B cell (primary cell): ENCODE measurements at regions not wholly inside any gene's neighbourhood (a gene's known extent, or its start where the extent isn't known, plus 50 kb on each side); places are given as distances from the start of the nearest gene placed in this dataset.

Experiments
- ATAC-seq: fragments of 200-7000 bp; cut with Tn5 transposase; one replicate; pipeline ENCODE4 v1.10.0; 2021; ENCODE audit warnings: low read depth, mild to moderate bottlenecking, moderate number of reproducible peaks, moderate library complexity
- CTCF ChIA-PET: fragments of 350-600 bp; sonication (Branson Sonifier 250); formaldehyde crosslinking; loops from one replicate; lab custom pipeline; 2021; ENCODE audit warnings: antibody characterized with exemption, inconsistent platforms; lab: Charles Lee
- POLR2A ChIA-PET: fragments of 350-600 bp; sonication (Branson Sonifier 250); formaldehyde crosslinking; loops from one replicate; lab custom pipeline; 2021; ENCODE audit warnings: antibody characterized with exemption; lab: Charles Lee
- DNase-seq: peaks from one replicate; pipeline ENCODE4 v3.0.0; 2013
- H2AFZ ChIP-seq: 2 replicates; pipeline ENCODE4 v1.6.1; 2012; ENCODE audit warnings: mild to moderate bottlenecking, low read depth, low read length; ENCODE audit not compliant: insufficient read depth, poor library complexity, severe bottlenecking
- H3K27ac ChIP-seq, 2 donors: 1 replicate in 1 of 2; 2 replicates in 1 of 2; pipeline ENCODE4 v1.5.1; 2012 to 2013; ENCODE audit warnings: low read length in 2 of 2, mild to moderate bottlenecking in 2 of 2, moderate library complexity in 1 of 2
- H3K27me3 ChIP-seq, 4 experiments: fragments of 200-600 bp in 1 of 4; sonication (generic) in 1 of 4; replicated peaks in 1 of 4; 1 replicate in 2 of 4; 2 replicates in 2 of 4; pipeline versions ENCODE4 v1.6.1 to v1.7.0; 2013 to 2016; ENCODE audit warnings: low read length in 3 of 4, mild to moderate bottlenecking in 2 of 4, mixed read lengths in 1 of 4, moderate library complexity in 1 of 4; ENCODE audit not compliant: insufficient read depth in 4 of 4, control insufficient read depth in 3 of 4; ENCODE audit errors: control extremely low read depth in 1 of 4
- H3K36me3 ChIP-seq, 2 experiments: replicated peaks in 1 of 2; 1 replicate in 1 of 2; 2 replicates in 1 of 2; pipeline versions ENCODE4 v1.6.1 to v1.7.1; 2013; ENCODE audit warnings: low read length in 1 of 2; ENCODE audit not compliant: insufficient read depth in 2 of 2, control insufficient read depth in 1 of 2; ENCODE audit errors: control extremely low read depth in 1 of 2, extremely low read depth in 1 of 2
- H3K4me1 ChIP-seq, 2 donors: fragments of 200-600 bp in 1 of 2; sonication (generic) in 1 of 2; 1 replicate in 1 of 2; 2 replicates in 1 of 2; pipeline versions ENCODE4 v1.5.1 to v1.6.1; 2013 to 2017; ENCODE audit warnings: low read length in 2 of 2; ENCODE audit not compliant: control insufficient read depth in 2 of 2, insufficient read depth in 2 of 2
- H3K4me2 ChIP-seq: replicated peaks from 2 replicates; pipeline ENCODE3; 2012; ENCODE audit warnings: mild to moderate bottlenecking, low read depth, low read length; ENCODE audit not compliant: poor library complexity, severe bottlenecking
- H3K4me3 ChIP-seq, 5 experiments: fragments of 200-600 bp in 1 of 5; sonication (generic) in 1 of 5; 1 replicate in 3 of 5; 2 replicates in 2 of 5; pipeline versions ENCODE4 v1.5.1 to v1.7.0; 2011 to 2016; ENCODE audit warnings: low read length in 4 of 5, mild to moderate bottlenecking in 4 of 5, low read depth in 2 of 5, control low read depth in 1 of 5, moderate library complexity in 1 of 5; ENCODE audit not compliant: insufficient read depth in 1 of 5; ENCODE audit errors: control extremely low read depth in 1 of 5, extremely low read depth in 1 of 5
- H3K79me2 ChIP-seq: fragments of 200-600 bp; sonication (generic); one replicate; pipeline ENCODE4 v1.6.0; 2016; ENCODE audit warnings: low read length; ENCODE audit not compliant: control insufficient read depth, insufficient read depth
- H3K9ac ChIP-seq: fragments of 200-600 bp; sonication (generic); 2 replicates; pipeline ENCODE4 v1.6.1; 2017; ENCODE audit warnings: mild to moderate bottlenecking, low read length, moderate library complexity
- H3K9me3 ChIP-seq, 3 donors: one replicate each; pipeline versions ENCODE4 v1.6.1 to v1.7.1; 2013; ENCODE audit warnings: low read length in 2 of 3; ENCODE audit not compliant: control insufficient read depth in 2 of 3, insufficient read depth in 1 of 3; ENCODE audit errors: control extremely low read depth in 1 of 3
- H4K20me1 ChIP-seq: 2 replicates; pipeline ENCODE4 v1.6.0; 2012; ENCODE audit warnings: mild to moderate bottlenecking, low read length; ENCODE audit not compliant: insufficient read depth, control insufficient read depth, poor library complexity, severe bottlenecking
- H3K27ac Mint-ChIP-seq: one replicate; pipeline ENCODE4 v1.8.0; 2021; ENCODE audit warnings: mixed read lengths
- H3K27me3 Mint-ChIP-seq: one replicate; pipeline ENCODE4 v1.8.0; 2021; ENCODE audit warnings: mixed read lengths
- H3K4me1 Mint-ChIP-seq: one replicate; pipeline ENCODE4 v1.8.0; 2021; ENCODE audit warnings: mixed read lengths
- H3K4me3 Mint-ChIP-seq: one replicate; pipeline ENCODE4 v1.8.0; 2021; ENCODE audit warnings: mixed read lengths
- H3K9me3 Mint-ChIP-seq: one replicate; pipeline ENCODE4 v1.8.0; 2022; ENCODE audit warnings: mixed read lengths; ENCODE audit not compliant: insufficient read depth
- EZH2 ChIP-seq: IDR thresholded peaks from 2 replicates; pipeline ENCODE4 v1.6.1; 2012; ENCODE audit warnings: borderline replicate concordance, low read depth, mild to moderate bottlenecking, moderate library complexity, low read length; ENCODE audit not compliant: insufficient read depth, poor library complexity, severe bottlenecking
- WGBS: methylation state at CpG from one replicate; pipeline ENCODE4 v1.1.5; 2013; ENCODE audit warnings: missing lambda C conversion rate; ENCODE audit not compliant: insufficient coverage; 5-methylcytosine and 5-hydroxymethylcytosine counted together
- intact Hi-C: fragments of 100-400 bp; cut with micrococcal nuclease; formaldehyde crosslinking; loops from one replicate; pipeline ENCODE4 v1.10.0; 2022
- TF ChIP-seq, protein P1 (sequence below): fragments of 200-600 bp; IDR thresholded peaks from one replicate; pipeline ENCODE4 v1.8.0; 2022; ENCODE audit warnings: antibody characterized with exemption, mild to moderate bottlenecking

DNA sequence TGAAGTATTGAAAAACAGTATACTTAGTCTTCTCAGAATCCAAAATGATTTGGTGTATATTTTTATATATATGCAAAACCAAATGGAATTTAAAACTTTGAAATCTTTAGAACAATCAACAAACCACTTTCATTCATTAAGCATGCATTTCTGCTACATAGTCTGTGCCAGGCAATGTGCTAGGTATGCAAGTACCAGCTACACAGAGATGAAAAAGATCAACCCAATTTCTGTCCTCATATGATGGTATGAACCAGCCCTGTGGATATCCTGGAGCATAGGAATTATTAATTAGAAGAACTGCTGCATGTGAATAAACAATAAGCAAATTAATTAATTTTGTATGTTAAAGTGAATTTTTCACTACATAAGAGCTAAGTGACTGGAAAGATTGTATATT lies 51.2 kb upstream of the RTN4 start:
- no peak for ATAC-seq
- ChIA-PET POLR2A (no interaction called here), CTCF (interaction anchor here (0.6 kb wide), 1 partner anchor 237 kb away, joined by 3 read pairs; no protein-coding TSS in a partner anchor)
- Mint-ChIP-seq H3K27ac (no peak overlapping the region), H3K27me3 (no peaks in the 10 kb centered on the region), H3K4me1 (peaks cover 2% of the 10 kb centered on the region), H3K9me3 (no peaks in the 10 kb centered on the region), H3K4me3 (no peak overlapping the region)
- no peak overlapping the region for H3K4me3 ChIP-seq
- no peaks in the 10 kb centered on the region for H3K79me2 ChIP-seq
- H3K27me3 ChIP-seq, result no peaks in the 10 kb centered on the region
- no peak for TF ChIP-seq EZH2
- TF ChIP-seq, protein P1, sequence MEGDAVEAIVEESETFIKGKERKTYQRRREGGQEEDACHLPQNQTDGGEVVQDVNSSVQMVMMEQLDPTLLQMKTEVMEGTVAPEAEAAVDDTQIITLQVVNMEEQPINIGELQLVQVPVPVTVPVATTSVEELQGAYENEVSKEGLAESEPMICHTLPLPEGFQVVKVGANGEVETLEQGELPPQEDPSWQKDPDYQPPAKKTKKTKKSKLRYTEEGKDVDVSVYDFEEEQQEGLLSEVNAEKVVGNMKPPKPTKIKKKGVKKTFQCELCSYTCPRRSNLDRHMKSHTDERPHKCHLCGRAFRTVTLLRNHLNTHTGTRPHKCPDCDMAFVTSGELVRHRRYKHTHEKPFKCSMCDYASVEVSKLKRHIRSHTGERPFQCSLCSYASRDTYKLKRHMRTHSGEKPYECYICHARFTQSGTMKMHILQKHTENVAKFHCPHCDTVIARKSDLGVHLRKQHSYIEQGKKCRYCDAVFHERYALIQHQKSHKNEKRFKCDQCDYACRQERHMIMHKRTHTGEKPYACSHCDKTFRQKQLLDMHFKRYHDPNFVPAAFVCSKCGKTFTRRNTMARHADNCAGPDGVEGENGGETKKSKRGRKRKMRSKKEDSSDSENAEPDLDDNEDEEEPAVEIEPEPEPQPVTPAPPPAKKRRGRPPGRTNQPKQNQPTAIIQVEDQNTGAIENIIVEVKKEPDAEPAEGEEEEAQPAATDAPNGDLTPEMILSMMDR, result no peak
- no peaks in the 10 kb centered on the region for H4K20me1 ChIP-seq
- intact Hi-C loops, result no loop called here
- no peaks in the 10 kb centered on the region for H3K4me1 ChIP-seq
- no peak for DNase-seq
- H3K9me3 ChIP-seq, result no peaks in the 10 kb centered on the region
- H3K36me3 ChIP-seq, result no peaks in the 10 kb centered on the region
- H3K9ac ChIP-seq, result no peak overlapping the region
- H2AFZ ChIP-seq, result no peak overlapping the region
- H3K4me2 ChIP-seq, result no peak overlapping the region
- H3K27ac ChIP-seq, result no peak overlapping the region

DNA sequence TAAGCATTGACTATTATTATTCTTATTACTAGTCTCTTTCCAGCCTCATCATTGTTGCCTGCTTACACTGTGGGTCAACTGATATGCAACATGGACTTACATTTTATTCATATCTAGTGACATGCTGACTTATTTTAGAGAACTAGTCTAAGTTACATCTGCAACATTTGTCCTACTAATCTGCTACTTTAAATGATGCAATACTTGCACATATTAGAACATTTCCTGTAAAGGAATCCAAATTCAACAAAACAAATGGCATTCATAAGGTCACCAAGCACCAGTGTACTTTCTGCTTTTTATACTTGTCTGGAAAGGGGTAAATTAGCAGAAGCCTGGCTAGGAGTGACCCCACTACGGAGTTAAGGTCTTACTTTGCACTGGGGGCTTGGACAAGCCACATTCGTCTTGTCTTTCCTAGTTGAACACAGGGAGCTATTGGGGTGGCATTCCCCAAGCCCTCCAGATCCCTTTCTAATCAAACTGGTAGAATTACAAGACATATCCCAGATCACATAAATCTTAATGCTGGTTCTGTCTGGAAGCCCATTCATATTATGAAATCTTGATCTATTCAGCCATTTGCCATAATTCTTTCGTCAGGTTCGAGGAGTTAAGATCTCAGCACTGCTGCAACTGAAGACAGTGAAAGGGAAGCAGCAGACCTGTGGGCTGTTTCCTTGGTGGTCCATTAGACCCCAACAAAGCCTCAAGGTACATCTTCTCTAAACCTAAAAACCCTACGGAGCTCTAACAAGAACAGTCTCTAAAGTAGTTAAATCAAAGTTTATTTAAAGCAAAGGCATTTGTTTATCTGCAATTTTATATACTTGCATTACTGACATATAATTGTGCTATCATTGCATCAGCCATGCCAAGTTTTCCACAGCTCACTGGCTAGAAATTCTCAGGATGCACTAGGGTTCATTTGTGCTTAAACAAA lies 49.9 kb upstream of the RTN4 start:
- CTCF ChIA-PET, result interaction anchor here (0.6 kb wide), 1 partner anchor 86 kb away, joined by 3 read pairs; no protein-coding TSS in a partner anchor
- no peak overlapping the region for H3K4me3 Mint-ChIP-seq
- Histone ChIP-seq H2AFZ (no peak overlapping the region), H3K36me3 (no peaks in the 10 kb centered on the region), H4K20me1 (no peaks in the 10 kb centered on the region), H3K4me2 (no peak overlapping the region), H3K9me3 (no peaks in the 10 kb centered on the region), H3K79me2 (no peaks in the 10 kb centered on the region), H3K27me3 (no peaks in the 10 kb centered on the region), H3K4me3 (no peak overlapping the region), H3K9ac (no peak overlapping the region), H3K4me1 (no peaks in the 10 kb centered on the region), H3K27ac (no peak overlapping the region)
- no peaks in the 10 kb centered on the region for H3K9me3 Mint-ChIP-seq
- H3K27me3 Mint-ChIP-seq, result no peaks in the 10 kb centered on the region
- POLR2A ChIA-PET, result no interaction called here
- no peak for TF ChIP-seq EZH2
- TF ChIP-seq, protein P1, result no peak
- peaks cover 2% of the 10 kb centered on the region for H3K4me1 Mint-ChIP-seq
- H3K27ac Mint-ChIP-seq, result no peak overlapping the region
- intact Hi-C loops, result no loop called here
- DNase-seq (no peak), ATAC-seq (no peak)
- WGBS, result 85% methylated on average over 4 of the region's 5 CpGs
